Heart left ventricle (tissue), 13 donors: ENCODE measurements at regions not wholly inside any gene's neighbourhood (a gene's known extent, or its start where the extent isn't known, plus 50 kb on each side); places are given as distances from the start of the nearest gene placed in this dataset.

Experiments
- POLR2A ChIP-seq, 2 donors: fragments of 450-650 bp; IDR thresholded peaks; one replicate each; pipeline ENCODE4 v1.6.1; 2017; ENCODE audit warnings: antibody characterized with exemption in 2 of 2, mild to moderate bottlenecking in 2 of 2, moderate library complexity in 2 of 2
- TF ChIP-seq, protein P1 (sequence below), 12 donors: fragments of 200-600 bp; sonication (generic) in 4 of 12; IDR thresholded peaks; one replicate each; pipeline versions ENCODE4 v1.5.0 to v1.8.0; 2018 to 2022; ENCODE audit warnings: antibody characterized with exemption in 12 of 12, mild to moderate bottlenecking in 5 of 12
- donor health status: ischemic (EF 13 %, LVEDD 7.1; RV severe dilation, severe dysfunction).
- donor health status: DM: no; HTN: yes; CAD: no.
- donor health status: DM: no; HTN: no; CAD: no.
- donor health status: ischemic (EF 25% LVEDD 6.9; RV normal size, moderate dysfunction).
- donor health status: ischemic (EF 25% LVEDD 5.7; RV mildly dilated, moderate dysfunction).
- donor health status: ischemic (EF 35%, LVEDD 5.7; RV mildly dilated, moderate dysfunction).
- donor health status: nonischemic (EF 11% LVEDD 7.7; RV severe dilation, severe dysfunction).
- donor health status: DM: yes; HTN: yes; CAD: no.
- donor health status: PGD.
- donor health status: ischemic (EF 29% LVEDD 5.4; RV normal size, mild dysfunction).
- donor health status: nonischemic (EF 23%, LVEDD 6.1; RV moderate dilation, normal function).

DNA sequence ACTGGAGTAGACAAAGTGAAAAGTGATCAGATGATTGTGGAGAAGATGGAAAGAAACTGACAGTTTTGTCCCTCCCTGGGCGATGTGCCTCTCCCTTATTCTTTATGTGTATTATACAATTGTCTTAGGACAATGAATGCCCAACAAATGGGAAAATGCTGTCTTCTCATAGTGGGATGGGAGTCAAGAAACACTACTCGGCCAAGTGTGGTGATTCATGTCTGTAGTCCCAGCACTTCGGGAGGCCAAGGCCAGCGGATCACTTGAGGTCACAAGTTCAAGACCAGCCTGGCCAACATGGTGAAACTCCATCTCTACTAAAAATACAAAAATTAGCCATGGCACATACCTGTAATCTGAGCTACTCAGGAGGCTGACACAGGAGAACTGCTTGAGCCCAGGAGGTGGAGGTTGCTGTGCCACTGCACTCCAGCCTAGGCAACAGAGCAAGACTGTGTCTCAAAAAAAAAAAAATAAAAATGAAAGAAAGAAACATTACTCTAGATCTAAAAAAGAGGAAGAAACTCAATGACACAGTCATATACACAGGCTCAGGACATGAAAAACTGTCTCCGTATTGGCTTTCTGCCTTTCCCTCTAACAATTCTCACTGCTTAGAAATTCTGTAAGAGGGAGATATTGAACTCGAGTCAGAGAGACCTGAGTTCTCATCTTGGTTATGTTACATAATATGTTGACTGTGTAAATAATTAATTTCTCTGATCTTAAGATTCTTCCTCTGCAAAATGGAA is 67.9 kb upstream of the TARS1 start:
- TF ChIP-seq, protein P1, sequence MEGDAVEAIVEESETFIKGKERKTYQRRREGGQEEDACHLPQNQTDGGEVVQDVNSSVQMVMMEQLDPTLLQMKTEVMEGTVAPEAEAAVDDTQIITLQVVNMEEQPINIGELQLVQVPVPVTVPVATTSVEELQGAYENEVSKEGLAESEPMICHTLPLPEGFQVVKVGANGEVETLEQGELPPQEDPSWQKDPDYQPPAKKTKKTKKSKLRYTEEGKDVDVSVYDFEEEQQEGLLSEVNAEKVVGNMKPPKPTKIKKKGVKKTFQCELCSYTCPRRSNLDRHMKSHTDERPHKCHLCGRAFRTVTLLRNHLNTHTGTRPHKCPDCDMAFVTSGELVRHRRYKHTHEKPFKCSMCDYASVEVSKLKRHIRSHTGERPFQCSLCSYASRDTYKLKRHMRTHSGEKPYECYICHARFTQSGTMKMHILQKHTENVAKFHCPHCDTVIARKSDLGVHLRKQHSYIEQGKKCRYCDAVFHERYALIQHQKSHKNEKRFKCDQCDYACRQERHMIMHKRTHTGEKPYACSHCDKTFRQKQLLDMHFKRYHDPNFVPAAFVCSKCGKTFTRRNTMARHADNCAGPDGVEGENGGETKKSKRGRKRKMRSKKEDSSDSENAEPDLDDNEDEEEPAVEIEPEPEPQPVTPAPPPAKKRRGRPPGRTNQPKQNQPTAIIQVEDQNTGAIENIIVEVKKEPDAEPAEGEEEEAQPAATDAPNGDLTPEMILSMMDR (IDR thresholded peaks at IDR 0.05): no peak
- TF ChIP-seq POLR2A (IDR thresholded peaks at IDR 0.05): no peak
